ENCODE measurements at regions not wholly inside any gene's neighbourhood (a gene's known extent, or its start where the extent isn't known, plus 50 kb on each side); places are given as distances from the start of the nearest gene placed in this dataset.

GRCh38 chr20:60340232-60340631, 382.0 kb downstream of the CDH26 start:
- no peak for ATAC-seq (ENCODE audit: insufficient read depth, low FRiP score)
- no peak for TF ChIP-seq CTCF (IDR thresholded peaks at IDR 0.05; ENCODE audit: control extremely low read depth, extremely low read depth)
- peaks cover 0 to 4% (median 0%) of the 10 kb centered on the region in 4 donors for H3K9me3 ChIP-seq (ENCODE audit: control insufficient read depth in 4 of 4, insufficient read depth in 3 of 4, low read length in 3 of 4)
- no peak overlapping the region for H3K9ac ChIP-seq (ENCODE audit: insufficient read depth in 1 of 2, low read length in 2 of 2)
- WGBS, 2 donors = 85 to 90% methylated on average over 4 of the region's 4 CpGs
- no peaks in the 10 kb centered on the region for H3K36me3 ChIP-seq (ENCODE audit: control insufficient read depth in 4 of 4, insufficient read depth in 4 of 4, low read length in 4 of 4)
- no peaks in the 10 kb centered on the region for H3K27me3 ChIP-seq (ENCODE audit: control insufficient read depth in 3 of 3, insufficient read depth in 3 of 3, low read length in 2 of 3)
- no peak overlapping the region for H3K4me3 ChIP-seq
- DNase-seq = no peak
- H3K4me1 ChIP-seq (ENCODE audit: control insufficient read depth in 5 of 5, insufficient read depth in 5 of 5, low read length in 5 of 5) = no peaks in the 10 kb centered on the region
- no peak overlapping the region for H3K27ac ChIP-seq (ENCODE audit: low read depth in 1 of 2, low read length in 1 of 2)

GRCh38 chr20:60341062-60341461, 382.8 kb downstream of the CDH26 start:
- TF ChIP-seq CTCF (IDR thresholded peaks at IDR 0.05; ENCODE audit: control extremely low read depth, extremely low read depth) = no peak
- H3K4me1 ChIP-seq (ENCODE audit: control insufficient read depth in 5 of 5, insufficient read depth in 5 of 5, low read length in 5 of 5) = no peaks in the 10 kb centered on the region
- no peak for DNase-seq
- no peak overlapping the region for H3K27ac ChIP-seq (ENCODE audit: low read depth in 1 of 2, low read length in 1 of 2)
- WGBS, 2 donors = 90 to 93% methylated on average over 7 of the region's 7 CpGs
- no peaks in the 10 kb centered on the region for H3K36me3 ChIP-seq (ENCODE audit: control insufficient read depth in 4 of 4, insufficient read depth in 4 of 4, low read length in 4 of 4)
- H3K27me3 ChIP-seq (ENCODE audit: control insufficient read depth in 3 of 3, insufficient read depth in 3 of 3, low read length in 2 of 3) = no peaks in the 10 kb centered on the region
- H3K9me3 ChIP-seq (ENCODE audit: control insufficient read depth in 4 of 4, insufficient read depth in 3 of 4, low read length in 3 of 4) = peaks cover 0 to 4% (median 0%) of the 10 kb centered on the region in 4 donors
- H3K4me3 ChIP-seq = no peak overlapping the region
- ATAC-seq (ENCODE audit: insufficient read depth, low FRiP score) = no peak
- H3K9ac ChIP-seq (ENCODE audit: insufficient read depth in 1 of 2, low read length in 2 of 2) = no peak overlapping the region

GRCh38 chr20:60345106-60345505, 386.9 kb downstream of the CDH26 start:
- DNase-seq (no peak), ATAC-seq (ENCODE audit: insufficient read depth, low FRiP score) (no peak)
- 72 to 81% methylated on average over 5 of the region's 5 CpGs for WGBS, 2 donors
- peaks cover 0 to 7% (median 0%) of the 10 kb centered on the region in 4 donors for H3K9me3 ChIP-seq (ENCODE audit: control insufficient read depth in 4 of 4, insufficient read depth in 3 of 4, low read length in 3 of 4)
- H3K27ac ChIP-seq (ENCODE audit: low read depth in 1 of 2, low read length in 1 of 2) = no peak overlapping the region
- no peak overlapping the region for H3K4me3 ChIP-seq
- H3K27me3 ChIP-seq (ENCODE audit: control insufficient read depth in 3 of 3, insufficient read depth in 3 of 3, low read length in 2 of 3) = no peaks in the 10 kb centered on the region
- no peak for TF ChIP-seq CTCF (IDR thresholded peaks at IDR 0.05; ENCODE audit: control extremely low read depth, extremely low read depth)
- no peak overlapping the region for H3K9ac ChIP-seq (ENCODE audit: insufficient read depth in 1 of 2, low read length in 2 of 2)
- H3K4me1 ChIP-seq (ENCODE audit: control insufficient read depth in 5 of 5, insufficient read depth in 5 of 5, low read length in 5 of 5) = no peaks in the 10 kb centered on the region
- no peaks in the 10 kb centered on the region for H3K36me3 ChIP-seq (ENCODE audit: control insufficient read depth in 4 of 4, insufficient read depth in 4 of 4, low read length in 4 of 4)

- Histone ChIP-seq H3K4me1 (ENCODE audit: control insufficient read depth in 5 of 5, insufficient read depth in 5 of 5, low read length in 5 of 5) (no peaks in the 10 kb centered on the region), H3K9me3 (ENCODE audit: control insufficient read depth in 4 of 4, insufficient read depth in 3 of 4, low read length in 3 of 4) (peaks cover 0 to 3% (median 0%) of the 10 kb centered on the region in 4 donors), H3K27me3 (ENCODE audit: control insufficient read depth in 3 of 3, insufficient read depth in 3 of 3, low read length in 2 of 3) (no peaks in the 10 kb centered on the region), H3K9ac (ENCODE audit: insufficient read depth in 1 of 2, low read length in 2 of 2) (no peak overlapping the region), H3K4me3 (no peak overlapping the region), H3K27ac (ENCODE audit: low read depth in 1 of 2, low read length in 1 of 2) (no peak overlapping the region), H3K36me3 (ENCODE audit: control insufficient read depth in 4 of 4, insufficient read depth in 4 of 4, low read length in 4 of 4) (no peaks in the 10 kb centered on the region)
- WGBS, 2 donors = 92 to 93% methylated on average over 11 of the region's 11 CpGs
- no peak for TF ChIP-seq CTCF (IDR thresholded peaks at IDR 0.05; ENCODE audit: control extremely low read depth, extremely low read depth)
- DNase-seq = no peak
- no peak for ATAC-seq (ENCODE audit: insufficient read depth, low FRiP score)
These were observed 391.2 kb downstream of the CDH26 start for GRCh38 chr20:60349418-60349817.

Data from lung (tissue), 11 donors.